Esophagus muscularis mucosa (tissue), 3 donors: ENCODE measurements at regions not wholly inside any gene's neighbourhood (a gene's known extent, or its start where the extent isn't known, plus 50 kb on each side); places are given as distances from the start of the nearest gene placed in this dataset.

Experiments used
- CTCF ChIP-seq, 3 experiments: fragments of 200-600 bp in 2 of 3; fragments of 450-650 bp in 1 of 3; sonication (generic) in 2 of 3; IDR thresholded peaks; one replicate each; pipeline ENCODE4 v1.5.1; 2017 to 2019; ENCODE audit warnings: antibody characterized with exemption in 3 of 3, mild to moderate bottlenecking in 2 of 3, moderate library complexity in 1 of 3
- POLR2A ChIP-seq: fragments of 450-650 bp; IDR thresholded peaks from one replicate; pipeline ENCODE4 v1.6.1; 2017; ENCODE audit warnings: antibody characterized with exemption, moderate library complexity, mild to moderate bottlenecking, low read depth
- POLR2AphosphoS5 ChIP-seq, 2 donors: sonication (generic); formaldehyde crosslinking; IDR thresholded peaks; one replicate each; pipeline ENCODE4 v1.6.1; 2017; ENCODE audit warnings: antibody characterized with exemption in 2 of 2

GRCh38 chr18:61108706-61109105 is 224.5 kb upstream of the CDH20 start:
- TF ChIP-seq POLR2AphosphoS5 (IDR thresholded peaks at IDR 0.05) (no peak), CTCF (IDR thresholded peaks at IDR 0.05) (no peak), POLR2A (no peak)
